H1 (cell line): ENCODE measurements at regions not wholly inside any gene's neighbourhood (a gene's known extent, or its start where the extent isn't known, plus 50 kb on each side); places are given as distances from the start of the nearest gene placed in this dataset.

Experiments used
- CTCF ChIA-PET: fragments of 300-600 bp; sonication (Branson Sonifier 250); formaldehyde crosslinking; loops from one replicate; lab custom pipeline; 2021; ENCODE audit not compliant: partially characterized antibody; lab: Charles Lee
- POLR2A ChIA-PET: fragments of 300-600 bp; sonication (Branson Sonifier 250); formaldehyde crosslinking; loops from one replicate; lab custom pipeline; 2021; ENCODE audit warnings: inconsistent platforms; ENCODE audit not compliant: partially characterized antibody; lab: Charles Lee
- DNase-seq, 2 experiments: peaks; one replicate each; pipeline versions ENCODE4 v3.0.0 to v3.0.0-alpha.2; 2010 to 2022; ENCODE audit warnings: low spot score in 2 of 2, low read depth in 1 of 2, mixed read lengths in 1 of 2
- FAIRE-seq: peaks from 2 replicates; lab custom pipeline; 2011; peaks lifted over from hg19 to GRCh38; lab: Jason Lieb, UNC
- H2AFZ ChIP-seq: 2 replicates; pipeline ENCODE4 v1.8.1; 2012; ENCODE audit warnings: low read length, inconsistent platforms
- H2AK5ac ChIP-seq: 2 replicates; pipeline ENCODE4 v1.6.1; 2013; ENCODE audit warnings: low read depth, low read length
- H2BK120ac ChIP-seq: replicated peaks from 2 replicates; pipeline ENCODE3; 2013; ENCODE audit warnings: low read depth, low read length, inconsistent platforms
- H2BK12ac ChIP-seq: 2 replicates; pipeline ENCODE4 v1.6.1; 2013; ENCODE audit warnings: low read depth, low read length
- H2BK15ac ChIP-seq: 2 replicates; pipeline ENCODE4 v1.6.1; 2013; ENCODE audit warnings: low read length
- H2BK20ac ChIP-seq: 2 replicates; pipeline ENCODE4 v1.6.1; 2013; ENCODE audit warnings: low read length
- H2BK5ac ChIP-seq: 2 replicates; pipeline ENCODE4 v1.6.1; 2013; ENCODE audit warnings: low read depth, low read length
- H3K14ac ChIP-seq: 2 replicates; pipeline ENCODE4 v1.6.1; 2013; ENCODE audit warnings: inconsistent platforms; ENCODE audit not compliant: insufficient read length
- H3K18ac ChIP-seq: 2 replicates; pipeline ENCODE4 v1.6.1; 2013; ENCODE audit warnings: low read length; ENCODE audit errors: extremely low read depth
- H3K23ac ChIP-seq: 2 replicates; pipeline ENCODE4 v1.6.1; 2013; ENCODE audit warnings: inconsistent platforms; ENCODE audit not compliant: insufficient read length
- H3K23me2 ChIP-seq: 2 replicates; pipeline ENCODE4 v1.6.1; 2013; ENCODE audit warnings: low read depth, low read length
- H3K27ac ChIP-seq: 2 replicates; pipeline ENCODE4 v1.6.1; 2011; ENCODE audit warnings: low read depth, low read length, inconsistent platforms
- H3K27me3 ChIP-seq, 4 experiments: replicated peaks in 1 of 4; 1 replicate in 1 of 4; 2 replicates in 3 of 4; pipeline versions ENCODE4 v1.6.1 to v1.8.1; 2011 to 2013; ENCODE audit warnings: low read length in 3 of 4, mild to moderate bottlenecking in 3 of 4, inconsistent platforms in 2 of 4, mixed read lengths in 2 of 4, moderate library complexity in 1 of 4; ENCODE audit not compliant: control insufficient read depth in 3 of 4, insufficient read depth in 3 of 4; ENCODE audit errors: extremely low read depth in 1 of 4
- H3K36me3 ChIP-seq, 4 experiments: 2 replicates each; pipeline versions ENCODE4 v1.6.1 to v1.8.1; 2011 to 2013; ENCODE audit warnings: mild to moderate bottlenecking in 4 of 4, low read length in 3 of 4, moderate library complexity in 2 of 4, control low read depth in 1 of 4, inconsistent platforms in 1 of 4; ENCODE audit not compliant: insufficient read depth in 4 of 4, control insufficient read depth in 2 of 4
- H3K4ac ChIP-seq: replicated peaks from 2 replicates; pipeline ENCODE3; 2013; ENCODE audit warnings: low read length, low read depth, mixed read lengths, inconsistent platforms; ENCODE audit not compliant: insufficient read length
- H3K4me1 ChIP-seq, 4 experiments: replicated peaks in 1 of 4; 1 replicate in 1 of 4; 2 replicates in 3 of 4; pipeline versions ENCODE4 v1.6.1 to v1.8.1; 2011 to 2013; ENCODE audit warnings: low read length in 3 of 4, inconsistent platforms in 2 of 4, mixed read lengths in 1 of 4; ENCODE audit not compliant: insufficient read depth in 4 of 4, control insufficient read depth in 3 of 4
- H3K4me2 ChIP-seq, 2 experiments: 2 replicates each; pipeline versions ENCODE4 v1.6.1 to v1.8.1; 2011 to 2013; ENCODE audit warnings: low read depth in 2 of 2, low read length in 2 of 2, control low read depth in 1 of 2, inconsistent platforms in 1 of 2, mild to moderate bottlenecking in 1 of 2; ENCODE audit not compliant: insufficient read depth in 1 of 2
- H3K4me3 ChIP-seq, 4 experiments: fragments of 200-600, 300-600 bp in 1 of 4; sonication (generic), shearing (Covaris generic), sonication (Bioruptor Twin) in 1 of 4; 2 replicates each; pipeline versions ENCODE4 v1.5.1 to v1.8.1; 2011 to 2016; ENCODE audit warnings: low read length in 4 of 4, low read depth in 3 of 4, control low read depth in 2 of 4, inconsistent platforms in 2 of 4, mild to moderate bottlenecking in 2 of 4, mixed read lengths in 1 of 4, moderate library complexity in 1 of 4; ENCODE audit not compliant: insufficient read depth in 2 of 4; ENCODE audit errors: extremely low read depth in 1 of 4
- H3K56ac ChIP-seq: replicated peaks from 2 replicates; pipeline ENCODE3; 2013; ENCODE audit warnings: low read depth, mild to moderate bottlenecking, mixed read lengths, low read length, inconsistent platforms; ENCODE audit not compliant: insufficient read length
- H3K79me1 ChIP-seq: 2 replicates; pipeline ENCODE4 v1.6.1; 2013; ENCODE audit warnings: low read depth, low read length, control low read depth
- H3K79me2 ChIP-seq, 2 experiments: 2 replicates each; pipeline versions ENCODE4 v1.6.1 to v1.8.1; 2012 to 2013; ENCODE audit warnings: low read length in 2 of 2, mild to moderate bottlenecking in 2 of 2, inconsistent platforms in 1 of 2; ENCODE audit not compliant: insufficient read depth in 2 of 2, control insufficient read depth in 1 of 2
- H3K9ac ChIP-seq, 4 experiments: replicated peaks in 1 of 4; 1 replicate in 1 of 4; 2 replicates in 3 of 4; pipeline versions ENCODE4 v1.6.1 to v1.8.1; 2011 to 2013; ENCODE audit warnings: low read depth in 3 of 4, low read length in 3 of 4, control low read depth in 2 of 4, mild to moderate bottlenecking in 2 of 4, moderate library complexity in 2 of 4, inconsistent platforms in 1 of 4; ENCODE audit errors: extremely low read depth in 1 of 4
- H3K9me3 ChIP-seq, 2 experiments: 2 replicates each; pipeline versions ENCODE4 v1.6.1 to v1.8.1; 2012 to 2013; ENCODE audit warnings: mild to moderate bottlenecking in 2 of 2, moderate library complexity in 2 of 2, control low read depth in 1 of 2, inconsistent platforms in 1 of 2, low read depth in 1 of 2, low read length in 1 of 2, mixed read lengths in 1 of 2; ENCODE audit not compliant: insufficient read depth in 2 of 2
- H4K20me1 ChIP-seq, 2 experiments: replicated peaks in 1 of 2; 2 replicates each; pipeline versions ENCODE3 to v1.8.1; 2011 to 2013; ENCODE audit warnings: inconsistent platforms in 2 of 2, low read length in 2 of 2, mild to moderate bottlenecking in 1 of 2; ENCODE audit not compliant: insufficient read depth in 2 of 2, control insufficient read depth in 1 of 2
- H4K5ac ChIP-seq: 2 replicates; pipeline ENCODE4 v1.6.1; 2013; ENCODE audit warnings: low read length, low read depth, mixed read lengths, inconsistent platforms; ENCODE audit not compliant: insufficient read length
- H4K8ac ChIP-seq: 2 replicates; pipeline ENCODE4 v1.8.0; 2013; ENCODE audit warnings: mild to moderate bottlenecking, moderate library complexity, low read length, inconsistent platforms; ENCODE audit not compliant: insufficient read depth; ENCODE audit errors: extremely low read depth
- H4K91ac ChIP-seq: replicated peaks from 2 replicates; pipeline ENCODE3; 2013; ENCODE audit warnings: low read length, mixed read lengths, inconsistent platforms; ENCODE audit not compliant: insufficient read length
- ATF2 ChIP-seq: IDR thresholded peaks from 2 replicates; pipeline ENCODE4 v1.6.1; 2012; ENCODE audit warnings: low read length, inconsistent platforms
- E2F6 ChIP-seq: IDR thresholded peaks from 2 replicates; pipeline ENCODE4 v1.6.1; 2012; ENCODE audit warnings: inconsistent platforms
- EZH2 ChIP-seq: fragments of 200-600 bp; sonication (generic); IDR thresholded peaks from 2 replicates; pipeline ENCODE4 v1.7.1; 2012; ENCODE audit warnings: low read depth, mild to moderate bottlenecking, moderate library complexity, low read length, inconsistent platforms; ENCODE audit not compliant: severe bottlenecking
- GABPA ChIP-seq: IDR thresholded peaks from 2 replicates; pipeline ENCODE4 v1.6.1; 2011; ENCODE audit warnings: mild to moderate bottlenecking, low read length, moderate library complexity, borderline replicate concordance; ENCODE audit not compliant: insufficient read depth
- HDAC6 ChIP-seq: IDR thresholded peaks from one replicate; pipeline ENCODE4 v1.7.1; 2012; ENCODE audit warnings: low read depth, mild to moderate bottlenecking, inconsistent platforms, low read length, moderate library complexity
- POLR2AphosphoS5 ChIP-seq: IDR thresholded peaks from 2 replicates; pipeline ENCODE4 v1.6.1; 2011; ENCODE audit warnings: low read depth, low read length
- POU5F1 ChIP-seq: IDR thresholded peaks from 2 replicates; pipeline ENCODE4 v1.6.1; 2011; ENCODE audit warnings: low read depth, mild to moderate bottlenecking, low read length, moderate library complexity
- SP2 ChIP-seq: IDR thresholded peaks from 2 replicates; pipeline ENCODE4 v1.6.1; 2012; ENCODE audit warnings: mild to moderate bottlenecking, low read length, inconsistent platforms
- SP4 ChIP-seq: IDR thresholded peaks from 2 replicates; pipeline ENCODE4 v1.6.1; 2012; ENCODE audit warnings: low read length, inconsistent platforms
- ZNF274 ChIP-seq: IDR thresholded peaks from 2 replicates; pipeline ENCODE4 v1.7.0; 2012; ENCODE audit warnings: low read length, borderline replicate concordance; ENCODE audit errors: extremely low read depth
- WGBS, 2 experiments: shearing (Covaris generic) in 1 of 2; methylation state at CpG; one replicate each; pipeline versions ENCODE4 v1.1.6 to v1.1.7; 2013 to 2015; ENCODE audit warnings: low lambda C conversion rate in 2 of 2, mixed read lengths in 2 of 2, inconsistent platforms in 1 of 2, low coverage in 1 of 2, missing lambda C conversion rate in 1 of 2; ENCODE audit not compliant: insufficient replicate concordance in 2 of 2, insufficient coverage in 1 of 2, insufficient read length in 1 of 2; ENCODE audit errors: extremely low coverage in 1 of 2, missing lambda C conversion rate in 1 of 2; 5-methylcytosine and 5-hydroxymethylcytosine counted together

- H2AK5ac ChIP-seq: no peak overlapping the region
- H2BK12ac ChIP-seq: no peak overlapping the region
- H4K5ac ChIP-seq: no peak overlapping the region
- H2BK20ac ChIP-seq: no peak overlapping the region
- no peak for DNase-seq
- no peak overlapping the region for H3K14ac ChIP-seq
- H3K79me1 ChIP-seq: no peaks in the 10 kb centered on the region
- no peaks in the 10 kb centered on the region; a peak in 1 of 4 replicates for H3K9me3 ChIP-seq
- ChIA-PET POLR2A (no interaction called here), CTCF (no interaction called here)
- no peak overlapping the region for H4K91ac ChIP-seq
- no peak overlapping the region for H3K27ac ChIP-seq
- H3K9ac ChIP-seq: no peak overlapping the region
- H3K4me1 ChIP-seq: no peaks in the 10 kb centered on the region
- 89% methylated on average over 3 of the region's 3 CpGs; no CpG with 5 or more reads in 1 of the 2 experiments for WGBS, 2 experiments
- H2BK15ac ChIP-seq: no peak overlapping the region
- H3K18ac ChIP-seq: no peak overlapping the region
- H3K4me2 ChIP-seq: no peak overlapping the region
- no peak for TF ChIP-seq EZH2
- no peak for TF ChIP-seq POLR2AphosphoS5
- TF ChIP-seq POU5F1: no peak
- TF ChIP-seq SP2: no peak
- TF ChIP-seq E2F6: no peak
- TF ChIP-seq ATF2: no peak
- TF ChIP-seq HDAC6: no peak
- no peak for TF ChIP-seq ZNF274
- no peak for TF ChIP-seq SP4
- TF ChIP-seq GABPA: no peak
- H3K4me3 ChIP-seq: no peak overlapping the region
- H2AFZ ChIP-seq: no peak overlapping the region
- FAIRE-seq: no peak
- H3K23ac ChIP-seq: no peak overlapping the region
- no peak overlapping the region for H2BK5ac ChIP-seq
- no peaks in the 10 kb centered on the region for H3K36me3 ChIP-seq
- H3K27me3 ChIP-seq: no peaks in the 10 kb centered on the region
- no peaks in the 10 kb centered on the region for H3K79me2 ChIP-seq
- no peak overlapping the region for H3K56ac ChIP-seq
- no peak overlapping the region for H2BK120ac ChIP-seq
- H4K8ac ChIP-seq: no peak overlapping the region
- no peaks in the 10 kb centered on the region for H4K20me1 ChIP-seq
- no peaks in the 10 kb centered on the region for H3K23me2 ChIP-seq
- no peak overlapping the region for H3K4ac ChIP-seq
Observed at GRCh38 chr7:119515962-119516361, 757.0 kb upstream of the KCND2 start.
